Stimulated activated CD4-positive, alpha-beta T cell treated with anti-CD3 and anti-CD28 coated beads, TNF-alpha, amount 100 ng/mL, for 24 hours (primary cell): ENCODE measurements at regions not wholly inside any gene's neighbourhood (a gene's known extent, or its start where the extent isn't known, plus 50 kb on each side); places are given as distances from the start of the nearest gene placed in this dataset.
"Not testable (repeated sequence)": the region's sequence is repeated elsewhere in the genome, so short reads cannot be mapped to it uniquely, and the experiment has no call there.

Source experiments
- DNase-seq, 3 experiments: peaks; one replicate each; pipeline ENCODE4 v3.0.0-alpha.2; 2020; ENCODE audit warnings: low read depth in 3 of 3

DNA sequence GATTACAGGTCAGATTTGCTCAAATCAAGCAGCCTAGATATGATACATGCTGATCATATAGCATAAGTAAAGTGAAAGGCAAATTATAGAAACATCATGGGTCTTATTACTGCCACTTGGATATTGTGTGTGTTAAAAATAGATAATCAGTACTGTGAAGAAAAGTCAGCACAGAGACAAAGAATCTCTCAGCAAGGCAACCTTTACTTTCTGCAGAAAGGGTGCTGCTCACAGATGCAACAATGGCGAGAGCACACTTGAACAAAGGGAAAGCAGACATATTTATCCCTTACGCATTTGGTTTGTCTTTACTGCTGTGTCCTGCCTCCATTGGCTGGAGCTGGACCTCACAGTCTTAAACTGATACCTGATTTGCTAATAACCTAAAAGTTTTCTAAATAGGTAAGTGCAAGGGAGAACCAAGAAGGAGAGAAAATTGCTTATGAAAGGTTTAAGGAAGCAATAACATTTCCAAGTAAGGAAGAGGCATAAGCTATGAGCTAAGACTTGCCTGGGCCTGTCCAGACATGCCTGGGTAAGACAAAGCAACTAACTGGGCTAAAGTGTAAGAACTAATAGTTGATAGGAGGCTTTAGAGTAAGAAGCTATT lies 1310.8 kb upstream of the LRRTM3 start:
- DNase-seq = no peak

DNA sequence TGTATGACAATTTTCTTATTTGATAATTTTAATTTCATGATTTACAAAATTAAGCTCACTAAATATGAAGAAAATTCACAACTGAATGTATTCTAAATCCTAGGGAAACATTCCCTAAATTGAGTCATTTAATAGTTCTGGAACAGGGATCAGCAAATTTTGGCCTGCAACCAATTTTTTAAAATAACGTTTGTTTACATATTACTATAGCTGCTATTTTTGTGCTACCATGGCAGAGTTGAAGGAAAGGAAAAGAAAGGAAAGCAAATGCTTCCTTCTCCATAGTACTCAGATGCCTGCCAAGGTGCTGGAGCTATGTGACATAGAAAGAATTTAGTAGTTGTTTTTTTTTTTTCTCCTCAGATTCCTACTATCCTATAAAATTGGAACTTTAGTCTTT lies 1307.7 kb upstream of the LRRTM3 start:
- DNase-seq = no peak

DNA sequence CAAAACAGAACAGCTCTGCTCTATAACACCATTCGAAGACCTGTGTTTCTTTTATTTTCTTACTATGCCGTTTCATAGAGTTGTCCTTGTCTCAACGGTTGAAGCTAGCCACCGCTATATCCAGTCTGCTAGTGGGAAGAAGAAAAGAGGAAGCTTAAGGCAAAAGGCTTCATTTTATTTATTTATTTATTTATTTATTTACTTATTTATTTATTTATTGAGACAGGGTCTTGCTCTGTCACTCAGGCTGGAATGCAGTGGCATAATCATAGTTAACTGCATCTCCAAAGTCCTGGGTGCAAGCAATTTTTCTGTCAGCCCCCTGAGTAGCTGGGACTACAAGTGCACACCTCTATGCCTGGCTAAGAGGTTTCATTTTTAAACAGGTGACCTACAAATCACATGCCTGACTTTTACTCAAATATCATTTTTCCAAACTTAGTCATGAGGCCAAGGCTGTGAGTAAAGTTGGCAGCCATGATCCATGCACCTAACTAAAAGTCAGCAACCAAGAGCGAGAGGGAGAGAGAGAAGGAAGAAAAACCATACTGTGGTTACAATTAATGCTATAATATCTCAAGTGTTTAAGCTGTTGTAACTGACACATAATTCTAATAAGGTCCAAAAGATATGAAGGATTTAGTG lies 1305.3 kb upstream of the LRRTM3 start:
- no peak for DNase-seq

GRCh38 chr10:65622608-65623007 lies 1303.2 kb upstream of the LRRTM3 start:
- DNase-seq = no peak

DNA sequence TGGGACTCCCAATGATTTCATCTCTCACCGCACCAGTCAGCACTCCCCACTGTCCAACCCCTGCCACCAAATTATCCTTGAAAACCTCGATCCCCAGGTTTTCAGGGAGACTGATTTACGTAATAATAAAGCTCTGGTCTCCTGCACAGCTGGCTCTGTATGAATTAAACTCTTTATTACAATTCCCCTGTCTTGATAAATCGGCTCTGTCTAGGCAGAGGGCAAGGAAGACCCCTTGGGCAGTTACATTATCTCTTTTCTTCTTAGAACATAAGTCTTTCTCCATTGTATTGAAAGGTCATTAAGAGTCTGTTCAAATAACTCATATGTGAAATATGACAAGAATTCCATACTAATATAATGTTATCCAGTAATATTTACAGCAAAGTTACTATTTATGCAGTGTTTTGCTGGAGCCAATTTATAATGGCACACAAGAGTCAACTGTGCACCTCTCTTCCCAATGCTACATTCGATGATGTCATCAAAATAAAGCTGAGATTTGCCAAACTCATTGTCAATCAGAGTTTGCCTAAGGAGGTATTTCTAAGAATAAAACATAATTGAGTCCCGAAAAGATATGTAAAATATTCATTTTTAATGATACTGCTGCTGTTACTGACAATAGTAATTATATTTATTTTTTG lies 1297.2 kb upstream of the LRRTM3 start:
- no peak for DNase-seq

GRCh38 chr10:65660006-65660405 lies 1265.8 kb upstream of the LRRTM3 start:
- DNase-seq = no peak

GRCh38 chr10:65670087-65670486 lies 1255.7 kb upstream of the LRRTM3 start:
- DNase-seq = no peak

DNA sequence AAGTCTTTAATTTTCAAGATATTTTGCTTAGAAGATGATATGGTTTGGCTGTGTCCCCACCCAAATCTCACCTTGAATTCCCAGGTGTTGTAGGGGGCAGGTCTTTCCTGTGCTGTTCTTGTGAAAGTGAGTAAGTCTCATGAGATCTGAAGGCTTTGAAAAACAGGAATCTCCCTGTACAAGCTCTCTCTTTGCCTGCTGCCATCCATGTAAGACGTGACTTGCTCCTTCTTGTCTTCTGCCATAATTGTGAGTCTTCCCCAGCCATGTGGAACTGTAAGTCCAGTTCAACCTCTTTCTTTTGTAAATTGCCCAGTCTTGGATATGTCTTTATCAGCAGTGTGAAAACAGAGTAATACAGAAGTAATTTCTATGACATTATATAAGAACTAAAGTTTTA lies 1255.2 kb upstream of the LRRTM3 start:
- not testable (repeated sequence) for DNase-seq

DNA sequence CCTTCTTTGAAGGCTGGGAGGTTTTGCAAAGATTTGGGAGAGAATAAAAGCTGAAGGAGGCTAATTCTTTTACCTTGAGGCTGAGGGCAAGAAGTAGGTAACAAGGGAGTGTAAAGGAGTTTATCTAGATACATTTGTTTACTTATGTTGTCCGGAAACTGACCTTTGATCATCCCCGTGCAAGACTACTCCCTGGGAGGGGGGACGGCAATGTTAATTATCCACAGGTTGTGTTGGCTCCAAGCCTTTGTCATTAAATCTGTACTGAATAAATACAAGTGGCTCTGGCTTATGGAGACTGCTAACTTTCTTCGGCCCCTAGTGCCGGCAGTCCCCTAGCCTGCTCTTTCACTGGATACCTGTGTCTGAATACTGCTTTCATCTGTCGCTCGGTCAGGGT lies 1250.6 kb upstream of the LRRTM3 start:
- no peak for DNase-seq

DNA sequence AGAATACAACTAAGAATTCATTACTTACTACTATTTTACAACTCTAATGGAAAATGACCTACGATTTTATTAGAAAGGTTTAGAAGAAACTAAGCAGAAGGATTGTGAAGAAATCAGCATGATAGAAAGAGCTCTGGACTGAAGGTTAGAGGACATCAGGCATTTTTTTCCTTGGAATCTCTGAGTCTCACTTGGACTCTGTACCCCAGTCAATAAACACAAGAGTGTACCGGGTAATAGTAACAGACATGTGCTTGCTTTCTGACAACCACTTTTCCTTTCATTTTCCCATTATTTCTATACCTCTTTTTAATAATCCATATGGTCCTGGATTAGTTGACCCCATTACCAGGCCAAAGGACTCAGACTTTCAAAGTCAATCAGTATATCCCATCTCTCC lies 1240.9 kb upstream of the LRRTM3 start:
- DNase-seq = no peak

DNA sequence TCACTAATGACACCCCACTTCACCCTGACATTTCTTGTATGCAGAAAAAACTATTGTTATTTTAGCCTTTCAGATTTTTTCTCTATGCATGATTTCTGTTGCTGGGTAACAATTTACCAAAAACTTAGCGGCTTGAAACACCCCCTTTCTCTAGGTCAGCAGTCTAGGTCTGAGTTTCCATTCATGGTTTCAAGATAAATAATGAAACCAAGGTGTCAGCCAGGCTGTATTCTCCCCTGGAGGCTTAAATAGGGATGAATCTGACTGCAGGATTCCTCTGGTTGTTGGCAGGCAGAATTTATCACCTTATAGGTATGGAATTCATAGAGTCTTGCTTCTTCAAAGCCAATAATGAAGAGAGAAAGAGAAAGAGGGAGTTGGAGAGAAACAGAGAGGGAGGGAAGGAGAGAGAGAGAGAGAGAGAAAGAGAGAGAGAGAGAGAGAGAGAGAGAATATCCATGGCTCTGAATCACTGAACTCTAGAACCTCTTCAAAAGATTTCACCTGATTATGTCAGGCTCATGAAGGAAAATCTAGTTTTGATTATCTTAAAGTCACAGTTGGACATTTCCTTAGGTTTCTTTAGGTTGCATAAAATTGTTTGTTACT lies 1224.6 kb upstream of the LRRTM3 start:
- DNase-seq = no peak

GRCh38 chr10:65708057-65708456 lies 1217.8 kb upstream of the LRRTM3 start:
- DNase-seq = no peak

- no peak for DNase-seq
These were observed 1215.5 kb upstream of the LRRTM3 start for GRCh38 chr10:65710306-65710705.

GRCh38 chr10:65719790-65720189 lies 1206.0 kb upstream of the LRRTM3 start:
- DNase-seq = no peak

DNA sequence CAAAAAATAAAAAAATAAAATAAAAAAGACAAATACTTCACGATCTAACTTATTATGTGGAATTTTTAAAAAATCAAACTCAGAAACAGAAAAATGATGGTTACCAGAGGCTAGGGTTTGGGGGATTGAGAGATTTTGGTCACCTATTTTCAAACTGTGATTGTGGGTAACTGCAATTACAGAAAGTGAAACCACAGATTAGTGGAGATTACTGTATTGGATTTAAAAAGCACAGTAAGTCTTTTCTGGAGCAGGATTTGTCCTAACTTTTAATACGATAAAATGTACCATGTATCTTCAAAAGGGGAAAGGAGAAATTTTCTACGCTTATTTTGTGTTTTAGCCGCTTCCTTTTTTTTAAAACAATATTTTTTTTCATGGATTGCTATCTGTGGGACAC lies 1204.9 kb upstream of the LRRTM3 start:
- DNase-seq = no peak

GRCh38 chr10:65723525-65723924 lies 1202.3 kb upstream of the LRRTM3 start:
- no peak for DNase-seq

- DNase-seq = no peak
These were observed 1190.5 kb upstream of the LRRTM3 start for GRCh38 chr10:65735382-65735781.

DNA sequence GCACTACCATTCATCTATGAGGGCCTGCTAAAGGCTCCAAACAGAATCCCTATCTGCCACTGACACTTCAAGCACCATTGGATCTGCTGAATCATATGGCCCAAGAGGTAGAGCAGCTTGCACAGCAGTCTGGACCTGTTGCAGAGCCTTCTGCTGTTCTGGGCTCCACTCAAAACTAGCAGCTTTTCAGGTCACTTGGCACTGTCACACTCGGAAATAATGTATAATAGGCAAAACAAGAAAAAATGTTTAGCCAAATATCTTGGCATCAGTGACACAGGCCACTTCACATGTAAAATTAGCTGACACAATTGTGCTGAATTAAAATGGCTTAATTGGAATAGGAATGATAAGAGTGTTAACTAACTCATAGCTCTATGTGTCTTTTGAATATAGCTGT lies 1182.9 kb upstream of the LRRTM3 start:
- no peak for DNase-seq

DNA sequence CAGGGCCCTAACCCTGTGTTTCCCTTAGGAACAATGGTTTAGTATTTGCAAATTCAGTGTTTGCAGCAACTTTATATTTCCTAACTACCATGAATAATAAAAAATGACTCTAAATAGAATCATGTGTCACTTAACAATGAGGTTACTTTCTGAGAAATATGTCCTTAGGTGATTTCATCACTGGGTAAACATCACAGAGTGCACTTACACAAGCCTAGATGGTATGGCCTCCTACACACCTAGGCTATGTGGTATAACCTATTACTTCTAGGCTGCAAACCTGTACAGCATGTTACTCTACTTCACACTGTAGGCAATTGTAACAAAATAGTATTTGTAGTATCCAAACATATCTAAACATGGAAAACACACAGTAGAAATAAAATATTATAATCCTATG lies 1174.6 kb upstream of the LRRTM3 start:
- DNase-seq = no peak

DNA sequence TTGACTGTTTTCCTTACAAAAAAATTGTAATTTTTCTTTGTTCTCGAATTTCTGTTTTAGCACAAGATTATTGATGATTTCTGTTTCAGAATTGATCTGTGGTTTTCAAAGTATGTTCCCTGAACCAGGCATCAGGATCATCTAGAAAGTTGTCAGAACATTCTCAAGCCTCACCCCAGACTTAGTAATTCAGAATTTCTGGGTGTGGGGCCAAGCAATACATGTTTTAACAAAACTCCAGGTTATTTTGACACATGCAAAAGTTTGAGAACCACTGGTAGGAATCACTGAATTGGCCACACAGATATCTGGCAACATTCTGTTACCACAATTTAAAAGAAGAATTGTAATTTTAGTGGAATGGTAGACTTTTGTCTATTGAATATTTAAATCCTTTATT lies 1173.9 kb upstream of the LRRTM3 start:
- DNase-seq = no peak

DNA sequence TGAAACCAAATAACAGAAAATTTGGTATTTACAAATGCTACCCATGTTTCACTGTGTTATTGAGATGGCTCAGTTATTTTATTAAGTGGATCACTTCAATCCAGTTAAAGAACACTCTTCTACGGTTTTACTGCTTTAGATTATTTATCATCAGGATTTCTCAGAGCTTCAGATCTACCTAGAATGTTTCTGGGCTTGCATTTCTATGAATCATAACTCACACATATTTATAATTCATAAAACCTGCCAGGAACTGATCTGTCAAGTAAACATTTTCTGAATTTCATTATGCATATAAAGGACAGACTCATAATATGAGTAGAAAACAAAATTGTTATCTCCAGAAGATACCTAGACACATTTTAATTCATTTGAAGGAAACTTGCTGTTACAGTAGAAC lies 1172.3 kb upstream of the LRRTM3 start:
- DNase-seq = no peak

DNA sequence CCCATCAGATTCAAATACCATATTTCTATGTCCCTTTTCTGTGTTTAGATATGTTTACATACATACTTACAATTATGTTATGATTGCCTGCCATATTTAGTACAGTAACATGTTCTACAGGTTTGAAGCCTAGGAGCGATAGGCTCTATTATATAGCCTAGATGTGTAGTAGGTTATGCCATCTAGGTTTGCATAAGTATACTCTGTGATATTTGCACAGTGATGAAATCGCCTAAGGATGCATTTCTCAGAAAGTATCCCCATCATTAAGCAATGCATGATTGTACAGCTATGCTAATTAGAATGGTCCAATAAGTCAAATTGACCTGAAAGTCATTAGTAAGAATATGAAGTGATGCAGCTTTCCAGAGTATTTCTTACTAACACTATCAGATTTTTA lies 1171.7 kb upstream of the LRRTM3 start:
- no peak for DNase-seq

- no peak for DNase-seq
These were observed 1163.5 kb upstream of the LRRTM3 start for GRCh38 chr10:65762311-65762710.
